Thyroid gland (tissue), 4 donors: ENCODE measurements at regions not wholly inside any gene's neighbourhood (a gene's known extent, or its start where the extent isn't known, plus 50 kb on each side); places are given as distances from the start of the nearest gene placed in this dataset.

Source experiments
- CTCF ChIP-seq, 6 experiments: fragments of 200-600 bp in 3 of 6; fragments of 450-650 bp in 3 of 6; sonication (generic) in 3 of 6; IDR thresholded peaks; one replicate each; pipeline ENCODE4 v1.5.1; 2016 to 2019; ENCODE audit warnings: antibody characterized with exemption in 6 of 6, mild to moderate bottlenecking in 2 of 6, inconsistent platforms in 1 of 6, moderate library complexity in 1 of 6
- POLR2A ChIP-seq, 2 donors: fragments of 450-650 bp; IDR thresholded peaks; one replicate each; pipeline ENCODE4 v1.6.1; 2017; ENCODE audit warnings: antibody characterized with exemption in 2 of 2, mild to moderate bottlenecking in 2 of 2, moderate library complexity in 1 of 2

- TF ChIP-seq POLR2A (IDR thresholded peaks at IDR 0.05) (no peak), CTCF (IDR thresholded peaks at IDR 0.05) (no peak)
Measured at GRCh38 chr11:27279460-27279859, 83.6 kb downstream of the CCDC34 start.
